ENCODE measurements at regions not wholly inside any gene's neighbourhood (a gene's known extent, or its start where the extent isn't known, plus 50 kb on each side); places are given as distances from the start of the nearest gene placed in this dataset.

- Histone ChIP-seq H3K4me3 (ENCODE audit: low read length) (no peak overlapping the region), H3K36me3 (ENCODE audit: control insufficient read depth, insufficient read depth, low read length) (no peaks in the 10 kb centered on the region), H3K9me3 (ENCODE audit: control insufficient read depth, low read length) (no peaks in the 10 kb centered on the region), H3K4me1 (ENCODE audit: control insufficient read depth, insufficient read depth, low read length) (no peaks in the 10 kb centered on the region), H3K9ac (ENCODE audit: extremely low read depth, low read length, poor library complexity, severe bottlenecking) (no peak overlapping the region), H3K27me3 (ENCODE audit: control insufficient read depth, insufficient read depth, low read length, poor library complexity, severe bottlenecking) (no peaks in the 10 kb centered on the region), H3K27ac (ENCODE audit: low read depth, low read length) (no peak overlapping the region)
- 83 to 91% methylated on average over 1 of the region's 1 CpG for WGBS, 2 experiments (ENCODE audit: insufficient coverage in 1 of 2, insufficient read length in 1 of 2)
- TF ChIP-seq CTCF (conservative IDR thresholded peaks at IDR 0.05): no peak
- no peaks in the 10 kb centered on the region for H3K4me1 Mint-ChIP-seq
- no peaks in the 10 kb centered on the region for H3K36me3 Mint-ChIP-seq (ENCODE audit: low read depth)
- no peak overlapping the region for H3K27ac Mint-ChIP-seq
- H3K9me3 Mint-ChIP-seq: no peaks in the 10 kb centered on the region
- H3K4me3 Mint-ChIP-seq: no peak overlapping the region
- peaks cover 5% of the 10 kb centered on the region for H3K27me3 Mint-ChIP-seq (ENCODE audit: insufficient read depth)
- DNase-seq: no peak
Observed at GRCh38 chr13:97822377-97822776, 131.1 kb upstream of the IPO5 start.

- no peak overlapping the region for H3K27ac ChIP-seq (ENCODE audit: low read depth, low read length)
- DNase-seq: no peak
- peak overlapping the region; percentile 31 for H3K4me3 ChIP-seq (ENCODE audit: low read length)
- TF ChIP-seq CTCF (conservative IDR thresholded peaks at IDR 0.05): no peak
- WGBS, 2 experiments (ENCODE audit: insufficient coverage in 1 of 2, insufficient read length in 1 of 2): 89 to 94% methylated on average over 5 of the region's 5 CpGs
- H3K9ac ChIP-seq (ENCODE audit: extremely low read depth, low read length, poor library complexity, severe bottlenecking): no peak overlapping the region
- Mint-ChIP-seq H3K4me1 (no peaks in the 10 kb centered on the region), H3K4me3 (no peak overlapping the region), H3K27me3 (ENCODE audit: insufficient read depth) (peaks cover 3% of the 10 kb centered on the region), H3K27ac (peak overlapping the region; percentile 5), H3K36me3 (ENCODE audit: low read depth) (no peaks in the 10 kb centered on the region), H3K9me3 (no peaks in the 10 kb centered on the region)
- H3K4me1 ChIP-seq (ENCODE audit: control insufficient read depth, insufficient read depth, low read length): no peaks in the 10 kb centered on the region
- no peaks in the 10 kb centered on the region for H3K36me3 ChIP-seq (ENCODE audit: control insufficient read depth, insufficient read depth, low read length)
- no peaks in the 10 kb centered on the region for H3K9me3 ChIP-seq (ENCODE audit: control insufficient read depth, low read length)
- no peaks in the 10 kb centered on the region for H3K27me3 ChIP-seq (ENCODE audit: control insufficient read depth, insufficient read depth, low read length, poor library complexity, severe bottlenecking)
Observed at GRCh38 chr13:97826421-97827012, 127.0 kb upstream of the IPO5 start.

- no peak for DNase-seq
- H3K9me3 ChIP-seq (ENCODE audit: control insufficient read depth, low read length): peaks cover 11% of the 10 kb centered on the region
- Mint-ChIP-seq H3K27me3 (ENCODE audit: insufficient read depth) (peaks cover 8% of the 10 kb centered on the region), H3K36me3 (ENCODE audit: low read depth) (no peaks in the 10 kb centered on the region), H3K27ac (no peak overlapping the region), H3K9me3 (peaks cover 4% of the 10 kb centered on the region), H3K4me3 (no peak overlapping the region), H3K4me1 (no peaks in the 10 kb centered on the region)
- TF ChIP-seq CTCF (conservative IDR thresholded peaks at IDR 0.05): no peak
- H3K27ac ChIP-seq (ENCODE audit: low read depth, low read length): no peak overlapping the region
- no peaks in the 10 kb centered on the region for H3K36me3 ChIP-seq (ENCODE audit: control insufficient read depth, insufficient read depth, low read length)
- H3K9ac ChIP-seq (ENCODE audit: extremely low read depth, low read length, poor library complexity, severe bottlenecking): no peak overlapping the region
- no peaks in the 10 kb centered on the region for H3K27me3 ChIP-seq (ENCODE audit: control insufficient read depth, insufficient read depth, low read length, poor library complexity, severe bottlenecking)
- 81% methylated on average over 2 to 5 of the region's 5 CpGs for WGBS, 2 experiments (ENCODE audit: insufficient coverage in 1 of 2, insufficient read length in 1 of 2)
- H3K4me1 ChIP-seq (ENCODE audit: control insufficient read depth, insufficient read depth, low read length): no peaks in the 10 kb centered on the region
- no peak overlapping the region for H3K4me3 ChIP-seq (ENCODE audit: low read length)
Observed at GRCh38 chr13:97834250-97834649, 119.2 kb upstream of the IPO5 start.

All from endodermal cell (in vitro differentiated cells).